PC-9 (cell line): ENCODE measurements at regions not wholly inside any gene's neighbourhood (a gene's known extent, or its start where the extent isn't known, plus 50 kb on each side); places are given as distances from the start of the nearest gene placed in this dataset.

Source experiments
- CTCF ChIP-seq: fragments of 200-600 bp; sonication (generic); conservative IDR thresholded peaks from 2 replicates; pipeline ENCODE4 v1.6.1; 2017; ENCODE audit warnings: mixed run types, antibody characterized with exemption, mild to moderate bottlenecking, moderate library complexity
- EZH2 ChIP-seq: fragments of 200-600 bp; sonication (generic); IDR thresholded peaks from 2 replicates; pipeline ENCODE4 v1.8.0; 2017; ENCODE audit warnings: antibody characterized with exemption, low read depth

- TF ChIP-seq CTCF = no peak
- TF ChIP-seq EZH2 = no peak
Observed at GRCh38 chr5:125103459-125103858, 357.0 kb upstream of the ZNF608 start.
